Common myeloid progenitor, CD34-positive (primary cell): ENCODE measurements at regions not wholly inside any gene's neighbourhood (a gene's known extent, or its start where the extent isn't known, plus 50 kb on each side); places are given as distances from the start of the nearest gene placed in this dataset.
"Not testable (repeated sequence)": the region's sequence is repeated elsewhere in the genome, so short reads cannot be mapped to it uniquely, and the experiment has no call there.

Experiments
- CTCF ChIA-PET: fragments of 350-600 bp; sonication (Branson Sonifier 250); formaldehyde crosslinking; loops from one replicate; lab custom pipeline; 2021; ENCODE audit warnings: antibody characterized with exemption; lab: Charles Lee
- POLR2A ChIA-PET: fragments of 350-600 bp; sonication (Branson Sonifier 250); formaldehyde crosslinking; loops from one replicate; lab custom pipeline; 2021; ENCODE audit warnings: antibody characterized with exemption; lab: Charles Lee
- DNase-seq, 3 donors: peaks; one replicate each; pipeline versions ENCODE4 v3.0.0 to v3.0.0-alpha.2; 2013
- H3K27ac ChIP-seq, 2 experiments: 1 replicate in 1 of 2; 2 replicates in 1 of 2; pipeline ENCODE4 v1.7.0; 2013; ENCODE audit warnings: inconsistent platforms in 2 of 2, low read length in 2 of 2, mild to moderate bottlenecking in 2 of 2, low read depth in 1 of 2, moderate library complexity in 1 of 2; ENCODE audit not compliant: severe bottlenecking in 2 of 2, insufficient read depth in 1 of 2, poor library complexity in 1 of 2
- H3K27me3 ChIP-seq, 5 experiments: replicated peaks in 2 of 5; 1 replicate in 3 of 5; 2 replicates in 2 of 5; pipeline versions ENCODE4 v1.6.1 to v1.7.0; 2013; ENCODE audit warnings: low read length in 4 of 5, mild to moderate bottlenecking in 2 of 5, moderate library complexity in 2 of 5, inconsistent platforms in 1 of 5; ENCODE audit not compliant: insufficient read depth in 5 of 5, control insufficient read depth in 4 of 5
- H3K36me3 ChIP-seq, 4 experiments: 1 replicate in 2 of 4; 2 replicates in 2 of 4; pipeline versions ENCODE4 v1.6.1 to v1.7.0; 2013; ENCODE audit warnings: low read length in 3 of 4, control low read depth in 1 of 4, mild to moderate bottlenecking in 1 of 4; ENCODE audit not compliant: control insufficient read depth in 4 of 4, insufficient read depth in 4 of 4
- H3K4me1 ChIP-seq, 4 experiments: 1 replicate in 3 of 4; 2 replicates in 1 of 4; pipeline versions ENCODE4 v1.6.1 to v1.7.1; 2013; ENCODE audit warnings: low read length in 3 of 4, mild to moderate bottlenecking in 3 of 4, control low read depth in 1 of 4, inconsistent platforms in 1 of 4, moderate library complexity in 1 of 4; ENCODE audit not compliant: control insufficient read depth in 4 of 4, insufficient read depth in 4 of 4; ENCODE audit errors: control extremely low read depth in 1 of 4
- H3K4me3 ChIP-seq, 7 experiments: 1 replicate in 4 of 7; 2 replicates in 3 of 7; pipeline versions ENCODE4 v1.5.1 to v1.7.0; 2013; ENCODE audit warnings: mild to moderate bottlenecking in 7 of 7, low read length in 6 of 7, moderate library complexity in 6 of 7, inconsistent platforms in 2 of 7, low read depth in 2 of 7, control low read depth in 1 of 7; ENCODE audit not compliant: insufficient read depth in 4 of 7, control insufficient read depth in 1 of 7; ENCODE audit errors: extremely low read depth in 1 of 7
- H3K9me3 ChIP-seq, 5 experiments: 1 replicate in 4 of 5; 2 replicates in 1 of 5; pipeline versions ENCODE4 v1.6.1 to v1.7.1; 2013; ENCODE audit warnings: low read length in 4 of 5, mild to moderate bottlenecking in 2 of 5, inconsistent platforms in 1 of 5, low read depth in 1 of 5, moderate library complexity in 1 of 5; ENCODE audit not compliant: control insufficient read depth in 4 of 5, insufficient read depth in 2 of 5; ENCODE audit errors: control extremely low read depth in 1 of 5
- WGBS: methylation state at CpG from one replicate; pipeline ENCODE4 v1.1.5; 2013; ENCODE audit not compliant: insufficient coverage; 5-methylcytosine and 5-hydroxymethylcytosine counted together

GRCh38 chr2:111605798-111606197, 278.2 kb downstream of the ANAPC1 start:
- WGBS: no CpG with 5 or more reads among the region's 11 CpGs
- POLR2A ChIA-PET: not testable (repeated sequence)

DNA sequence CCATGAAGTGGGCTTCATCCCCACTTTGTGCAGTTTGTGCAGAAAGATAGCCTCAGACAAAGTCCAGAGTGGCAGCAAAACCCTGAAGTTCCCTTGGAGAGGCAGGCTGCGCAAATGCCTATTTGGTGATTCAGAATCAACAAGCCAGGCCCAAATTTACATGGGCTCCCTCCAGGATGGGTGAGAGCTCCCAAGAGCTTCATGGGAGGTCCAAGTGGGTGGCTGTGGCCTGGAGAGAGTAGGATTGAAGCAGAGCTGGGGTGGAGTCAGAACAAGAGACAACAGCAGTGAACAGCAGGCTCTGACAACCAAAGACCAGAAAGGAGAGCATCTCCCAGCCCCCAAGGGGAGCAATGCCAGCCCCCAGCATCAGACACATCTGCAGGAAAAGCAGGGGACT, 277.4 kb downstream of the ANAPC1 start:
- H3K36me3 ChIP-seq, DNase-seq, H3K27me3 ChIP-seq, H3K27ac ChIP-seq, CTCF ChIA-PET, H3K4me1 ChIP-seq, H3K4me3 ChIP-seq, H3K9me3 ChIP-seq, POLR2A ChIA-PET: not testable (repeated sequence)
- WGBS: no CpG with 5 or more reads among the region's 1 CpG

More at GRCh38 chr2:111605798-111606197, 278.2 kb downstream of the ANAPC1 start:
- H3K4me3 ChIP-seq, H3K4me1 ChIP-seq, CTCF ChIA-PET, H3K27ac ChIP-seq, H3K27me3 ChIP-seq, DNase-seq, H3K9me3 ChIP-seq, H3K36me3 ChIP-seq: not testable (repeated sequence)

GRCh38 chr2:111609146-111609844, 274.7 kb downstream of the ANAPC1 start:
- H3K36me3 ChIP-seq, H3K27ac ChIP-seq, POLR2A ChIA-PET, H3K9me3 ChIP-seq, DNase-seq, H3K4me3 ChIP-seq, CTCF ChIA-PET, H3K27me3 ChIP-seq: not testable (repeated sequence)
- H3K4me1 ChIP-seq: peaks cover 0 to 11% (median 6%) of the 10 kb centered on the region in 4 experiments
- no CpG with 5 or more reads among the region's 5 CpGs for WGBS

DNA sequence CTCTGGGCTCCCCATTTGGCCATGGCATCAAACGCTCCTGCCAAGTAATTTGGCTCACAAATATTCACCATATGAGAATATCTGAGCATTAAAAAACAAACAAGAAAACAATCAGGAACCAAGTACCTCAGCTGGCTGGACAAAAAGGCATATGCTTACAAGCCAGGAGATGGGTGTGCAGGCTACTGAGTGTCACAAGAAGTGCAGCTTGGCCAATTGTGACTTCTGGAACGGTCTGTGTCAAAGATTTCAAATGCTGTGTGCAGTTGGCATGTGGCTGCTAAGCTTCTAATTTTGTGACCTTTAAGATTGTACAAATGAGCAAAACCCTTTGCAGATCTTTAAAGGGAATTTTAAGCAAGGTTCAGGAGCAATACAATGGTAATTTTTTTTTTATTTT, 274.0 kb downstream of the ANAPC1 start:
- POLR2A ChIA-PET, CTCF ChIA-PET: not testable (repeated sequence)

DNA sequence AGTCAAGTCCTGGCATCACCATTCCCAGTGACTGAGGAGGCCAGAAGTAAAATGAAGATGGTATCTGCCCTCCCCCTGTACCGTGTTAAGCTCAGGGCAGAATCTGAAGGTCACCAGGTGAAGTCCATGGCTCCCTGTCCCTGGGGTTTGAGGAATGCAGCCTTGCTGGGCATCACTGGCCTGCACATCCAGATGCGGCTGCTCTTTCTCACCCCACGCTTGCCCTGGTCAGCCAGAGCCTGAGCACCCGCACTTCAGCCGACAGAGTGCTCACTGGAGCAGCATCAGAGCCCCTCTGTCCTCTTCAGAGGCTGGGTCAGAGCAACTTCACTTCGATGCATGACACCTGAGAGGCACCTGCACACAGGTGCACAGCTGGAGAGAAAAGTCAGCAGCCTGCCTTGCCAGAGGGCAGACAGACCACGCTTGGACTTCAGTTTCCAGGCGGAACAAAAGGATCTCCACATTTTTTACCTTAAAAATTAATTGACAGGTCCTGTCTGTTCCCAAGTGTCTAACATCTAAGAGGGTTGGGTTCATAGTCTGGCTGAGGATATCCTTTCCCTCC, 267.3 kb downstream of the ANAPC1 start:
- no peak overlapping the region for H3K4me3 ChIP-seq
- no peaks in the 10 kb centered on the region for H3K9me3 ChIP-seq
- ChIA-PET CTCF (no interaction called here), POLR2A (no interaction called here)
- no peak overlapping the region for H3K27ac ChIP-seq
- 97% methylated on average over 6 of the region's 8 CpGs for WGBS
- peaks cover 10 to 20% (median 16%) of the 10 kb centered on the region in 4 experiments for H3K4me1 ChIP-seq
- H3K27me3 ChIP-seq: no peaks in the 10 kb centered on the region
- no peaks in the 10 kb centered on the region for H3K36me3 ChIP-seq
- DNase-seq: no peak

More for the DNA sequence above, 274.0 kb downstream of the ANAPC1 start:
- no CpG with 5 or more reads among the region's 2 CpGs for WGBS
- H3K36me3 ChIP-seq, DNase-seq, H3K27me3 ChIP-seq, H3K27ac ChIP-seq, H3K9me3 ChIP-seq, H3K4me3 ChIP-seq: not testable (repeated sequence)
- peaks cover 0 to 11% (median 6%) of the 10 kb centered on the region in 4 experiments for H3K4me1 ChIP-seq

DNA sequence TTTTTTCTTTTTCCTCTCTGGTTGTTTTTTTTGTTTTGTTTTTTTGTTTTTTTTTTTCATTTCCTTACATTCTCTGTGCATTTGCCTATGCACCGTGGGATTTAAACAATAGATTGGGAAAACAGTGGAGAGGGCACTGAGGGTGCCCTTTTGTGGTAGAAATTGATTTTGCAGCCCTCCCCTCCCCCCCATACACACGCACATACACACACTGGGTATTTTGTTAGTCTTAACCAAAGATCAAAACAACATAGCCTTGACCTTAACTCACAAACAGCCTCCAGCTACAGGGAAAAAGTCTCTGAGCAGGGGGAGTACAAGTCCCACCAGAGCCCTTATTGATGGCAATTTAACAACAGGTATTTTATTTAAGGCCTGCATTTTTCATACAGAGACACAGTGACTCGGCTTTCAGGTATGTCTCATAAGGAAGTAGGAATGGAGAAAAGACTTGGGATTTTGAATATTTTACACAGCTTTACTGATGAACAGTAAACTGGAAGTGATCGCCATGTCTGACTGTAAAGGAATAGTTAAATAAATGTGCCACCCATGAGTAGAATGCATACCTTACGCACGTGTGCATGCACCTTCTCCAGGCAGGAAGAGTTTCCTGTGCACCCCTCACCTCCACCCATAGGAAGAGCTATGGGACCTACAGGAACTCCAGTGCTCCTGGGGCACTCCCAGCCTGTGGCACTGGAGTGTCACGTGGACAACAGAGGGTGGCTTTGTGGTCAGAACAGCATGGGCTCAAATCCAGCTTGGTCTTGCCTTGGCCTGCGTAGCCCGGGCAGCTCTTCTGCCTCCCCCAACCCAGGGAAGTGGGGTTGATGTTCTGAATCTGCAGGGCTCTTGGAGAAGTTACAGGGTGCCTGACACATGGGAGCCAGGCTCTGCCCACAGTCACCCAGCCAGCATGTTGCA, 266.4 kb downstream of the ANAPC1 start:
- H3K9me3 ChIP-seq: no peaks in the 10 kb centered on the region
- H3K27ac ChIP-seq: no peak overlapping the region
- H3K4me1 ChIP-seq: peaks cover 10 to 17% (median 15%) of the 10 kb centered on the region in 4 experiments
- no peak overlapping the region for H3K4me3 ChIP-seq
- H3K36me3 ChIP-seq: no peaks in the 10 kb centered on the region
- H3K27me3 ChIP-seq: no peaks in the 10 kb centered on the region
- ChIA-PET CTCF (interaction anchor here (0.9 kb wide), 1 partner anchor 15 kb away, joined by 3 read pairs; no protein-coding TSS in a partner anchor), POLR2A (no interaction called here)
- WGBS: 65% methylated on average over 6 of the region's 9 CpGs
- no peak for DNase-seq
